ENCODE measurements at regions not wholly inside any gene's neighbourhood (a gene's known extent, or its start where the extent isn't known, plus 50 kb on each side); places are given as distances from the start of the nearest gene placed in this dataset.
"Not testable (repeated sequence)": the region's sequence is repeated elsewhere in the genome, so short reads cannot be mapped to it uniquely, and the experiment has no call there.

DNA sequence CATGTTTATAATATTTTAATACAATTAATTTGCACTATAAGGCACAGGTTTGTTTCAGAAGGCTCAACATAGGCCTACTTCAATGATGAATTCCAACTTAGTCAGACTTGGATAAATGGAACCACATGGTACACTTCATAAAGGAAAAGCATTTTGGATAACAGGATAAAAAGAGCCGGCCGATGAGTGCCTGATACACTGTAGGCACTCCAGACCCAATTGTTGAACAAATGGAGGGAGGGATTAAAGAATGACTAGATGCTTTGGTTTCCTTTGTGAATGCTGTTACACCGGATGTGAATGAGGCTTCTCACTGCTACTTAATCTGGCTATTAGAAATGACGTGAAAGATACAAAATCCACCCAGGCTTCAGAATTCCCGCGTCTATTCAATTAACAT, 104.1 kb upstream of the KCTD1 start:
- no peak for DNase-seq (ENCODE audit: low read depth in 2 of 2)

DNA sequence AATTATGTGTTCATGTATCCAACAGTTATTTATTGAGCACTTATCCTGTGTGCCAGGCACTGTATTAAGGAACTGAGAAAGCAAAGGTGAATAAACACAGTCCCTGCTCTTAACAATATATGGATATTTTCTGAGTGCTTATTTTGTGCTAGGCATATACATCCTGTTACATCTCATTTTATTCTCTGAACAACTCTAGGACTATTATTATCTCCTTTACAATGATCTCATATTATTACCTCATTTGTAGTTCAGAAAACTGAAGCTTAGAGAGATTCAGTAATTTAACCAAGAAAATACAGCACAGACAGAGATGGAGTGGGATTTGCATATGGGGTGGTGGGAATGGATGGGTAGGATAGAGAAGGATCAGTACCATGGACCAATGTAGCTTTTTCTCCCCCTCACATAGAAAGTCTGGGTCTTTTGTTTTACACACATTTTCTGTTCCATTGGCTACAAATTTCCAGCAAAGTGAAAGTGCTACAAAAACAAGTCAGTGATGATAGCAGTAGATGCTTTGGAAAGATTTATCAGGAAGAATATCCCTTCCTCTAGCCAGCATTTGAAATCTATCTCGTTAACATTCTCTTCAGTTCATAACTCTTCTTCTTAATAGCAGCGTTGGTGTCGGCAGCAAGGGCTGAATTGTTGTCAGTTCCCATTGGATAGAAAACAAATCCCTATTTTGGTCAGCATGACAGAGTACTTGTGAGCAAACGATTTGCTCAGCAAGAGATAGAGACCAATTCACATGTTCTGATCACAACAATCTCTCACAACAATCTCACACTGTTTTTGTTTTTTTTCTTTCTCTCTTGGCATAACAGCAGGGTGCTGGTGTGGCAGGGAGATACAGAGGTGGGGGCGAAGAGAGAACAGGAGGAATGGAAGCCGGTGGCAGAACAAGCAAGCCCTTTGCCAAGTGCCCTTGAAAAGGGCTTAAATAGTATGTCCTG, 102.2 kb upstream of the KCTD1 start:
- DNase-seq (ENCODE audit: low read depth in 2 of 2) = no peak

DNA sequence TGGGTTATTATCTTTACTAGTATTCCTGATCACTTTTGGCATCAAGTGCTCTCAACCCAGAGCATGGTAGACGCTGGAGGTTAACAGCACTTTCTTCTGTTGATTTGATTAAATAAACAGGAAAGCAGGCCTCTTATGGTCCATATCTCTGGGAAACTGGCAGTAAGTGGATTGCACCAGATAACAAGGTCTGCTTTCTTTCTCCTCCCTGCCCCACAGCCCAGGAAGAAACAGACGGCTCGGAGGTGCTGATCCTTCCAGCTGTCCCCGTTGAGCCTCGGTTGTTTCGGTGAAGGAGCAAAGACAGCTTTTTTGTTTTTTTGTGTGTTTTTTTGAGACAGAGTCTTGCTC, 100.8 kb upstream of the KCTD1 start:
- no peak for DNase-seq (ENCODE audit: low read depth in 2 of 2)

DNA sequence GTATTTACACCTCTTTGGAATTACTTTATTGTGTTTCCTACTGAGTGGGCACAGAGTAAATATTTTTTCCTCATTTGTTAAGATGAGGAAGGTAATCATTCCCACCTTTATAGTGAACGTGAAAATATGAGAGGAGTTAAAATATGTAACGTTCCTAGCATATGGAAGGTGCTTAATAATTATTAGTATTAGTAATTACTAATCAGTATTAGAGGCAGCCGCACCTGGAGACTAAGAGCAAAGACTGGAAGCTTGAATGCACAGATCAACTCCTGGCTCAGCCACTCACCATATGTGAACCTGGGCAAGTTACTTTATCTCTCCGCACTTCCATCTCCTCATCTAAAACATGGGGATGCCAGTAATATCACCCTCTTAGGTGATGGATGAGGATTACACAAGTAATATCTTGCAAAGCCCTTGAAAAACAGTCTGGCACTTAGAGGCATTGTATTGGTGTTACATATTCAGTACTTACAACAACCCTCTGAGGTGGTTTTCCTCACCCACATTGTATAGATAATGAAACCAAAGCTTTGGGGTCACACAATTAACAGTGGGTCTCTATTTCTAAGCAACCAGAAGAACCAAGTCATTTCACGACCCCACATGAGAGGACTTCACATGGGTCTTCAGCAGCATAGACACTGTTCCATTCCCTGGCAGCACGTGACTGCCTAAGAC, 100.3 kb upstream of the KCTD1 start:
- no peak for DNase-seq (ENCODE audit: low read depth in 2 of 2)

DNA sequence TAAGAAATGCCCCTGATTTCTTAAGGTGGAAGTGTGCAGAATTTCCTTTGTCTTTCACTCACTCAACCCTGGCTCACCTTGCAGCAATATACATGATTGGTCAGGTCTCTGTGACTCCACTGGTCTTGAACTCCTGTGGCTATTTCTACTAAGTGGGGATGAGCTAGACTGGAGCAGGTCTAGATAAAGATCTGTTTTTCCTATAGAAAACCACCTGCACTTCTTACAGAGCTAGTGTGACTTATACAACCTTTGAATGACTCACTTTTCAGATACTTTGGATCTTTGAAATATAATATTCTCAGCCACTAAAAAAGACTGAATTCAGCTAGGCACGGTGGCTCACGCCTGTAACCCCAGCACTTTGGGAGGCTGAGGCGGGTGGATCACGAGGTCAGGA, 98.5 kb upstream of the KCTD1 start:
- DNase-seq (ENCODE audit: low read depth in 2 of 2) = no peak

DNA sequence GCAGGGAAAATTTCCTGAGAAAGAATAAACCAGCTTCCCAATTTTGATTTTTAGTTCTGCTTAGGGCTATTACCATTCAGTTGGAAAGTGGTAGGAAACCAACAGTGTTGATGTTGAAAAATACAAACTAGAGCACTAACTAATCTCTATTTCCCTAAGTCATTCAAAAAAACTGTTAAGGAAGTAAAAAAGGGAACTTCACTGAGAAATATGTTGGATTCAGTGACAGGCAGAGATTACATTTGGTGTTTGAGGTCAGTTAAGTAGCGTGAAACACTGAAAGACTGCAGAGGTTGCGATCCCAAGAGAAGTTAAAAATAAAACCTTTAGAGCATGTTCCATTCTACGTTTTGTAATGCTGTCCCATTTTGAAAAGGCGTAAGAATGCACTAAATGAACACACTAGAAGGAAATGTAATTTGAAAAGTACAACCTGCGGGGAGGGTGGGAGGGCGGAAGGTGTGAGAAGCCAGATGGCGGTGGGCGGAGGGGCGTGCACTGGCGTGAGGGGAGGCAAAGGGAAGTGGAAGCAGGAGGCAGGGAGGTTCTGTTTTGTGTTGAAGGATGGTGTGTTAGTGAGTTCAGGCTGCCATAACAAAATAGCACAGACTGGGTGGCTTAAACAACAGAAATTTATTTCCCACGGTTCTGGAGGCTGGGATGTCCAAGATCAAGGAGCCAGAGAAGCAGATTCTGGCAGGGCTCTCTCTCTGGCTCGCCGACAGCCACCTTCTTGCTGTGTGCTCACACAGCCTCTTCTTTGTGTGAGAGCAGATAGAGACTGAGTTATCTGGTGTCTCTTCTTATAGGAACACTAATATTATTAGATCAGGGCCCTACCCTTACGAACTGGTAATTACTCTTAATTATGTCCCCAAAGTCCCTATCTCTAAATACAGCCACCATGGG, 94.3 kb upstream of the KCTD1 start:
- no peak for DNase-seq (ENCODE audit: low read depth in 2 of 2)

DNA sequence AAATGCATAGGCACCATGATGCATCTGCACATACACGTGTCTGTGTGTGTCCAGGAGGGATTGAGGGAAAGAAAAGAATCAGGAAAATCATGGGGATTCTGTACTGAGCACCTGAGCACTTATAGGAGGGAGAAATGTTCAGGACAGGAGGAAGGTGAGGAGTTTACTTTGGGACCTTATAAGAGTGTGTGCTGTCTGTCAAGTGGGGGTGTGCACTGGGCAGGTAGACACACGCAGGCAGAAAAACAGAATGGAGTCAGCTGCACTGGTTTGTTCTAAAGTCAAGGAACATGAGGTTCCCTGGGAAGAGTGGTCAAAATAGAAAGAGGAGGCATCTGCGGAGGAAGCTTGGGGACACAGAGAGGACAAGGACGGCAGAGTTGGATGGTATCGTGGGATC, 92.2 kb upstream of the KCTD1 start:
- DNase-seq (ENCODE audit: low read depth in 2 of 2) = no peak

- DNase-seq (ENCODE audit: low read depth in 2 of 2) = no peak
These were observed 90.8 kb upstream of the KCTD1 start for GRCh38 chr18:26639149-26639548.

GRCh38 chr18:26637983-26638382, 89.6 kb upstream of the KCTD1 start:
- no peak for DNase-seq (ENCODE audit: low read depth in 2 of 2)

- no peak for DNase-seq (ENCODE audit: low read depth in 2 of 2)
These were observed 89.0 kb upstream of the KCTD1 start for GRCh38 chr18:26637324-26637723.

DNA sequence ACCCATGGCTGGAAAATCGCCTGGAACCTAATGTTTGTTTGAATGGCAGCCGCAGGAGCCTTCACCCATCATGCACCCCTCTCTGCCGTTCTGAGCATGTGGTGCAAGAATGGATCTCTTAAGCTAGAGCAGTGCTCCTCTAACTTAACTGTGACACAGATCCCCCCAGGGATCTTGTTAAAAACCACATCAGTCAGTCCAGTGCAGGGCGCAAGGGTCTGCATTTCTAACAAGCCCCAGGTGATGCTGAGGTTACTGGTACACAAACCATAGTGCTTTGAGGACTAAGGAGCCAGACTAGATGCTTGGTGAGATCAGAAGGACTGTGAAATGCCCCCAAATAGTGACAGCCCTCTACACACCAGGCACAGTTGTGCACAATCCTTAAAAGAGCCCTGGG, 87.1 kb upstream of the KCTD1 start:
- DNase-seq (ENCODE audit: low read depth in 2 of 2) = no peak

- no peak for DNase-seq (ENCODE audit: low read depth in 2 of 2)
These were observed 86.3 kb upstream of the KCTD1 start for GRCh38 chr18:26634631-26635030.

DNA sequence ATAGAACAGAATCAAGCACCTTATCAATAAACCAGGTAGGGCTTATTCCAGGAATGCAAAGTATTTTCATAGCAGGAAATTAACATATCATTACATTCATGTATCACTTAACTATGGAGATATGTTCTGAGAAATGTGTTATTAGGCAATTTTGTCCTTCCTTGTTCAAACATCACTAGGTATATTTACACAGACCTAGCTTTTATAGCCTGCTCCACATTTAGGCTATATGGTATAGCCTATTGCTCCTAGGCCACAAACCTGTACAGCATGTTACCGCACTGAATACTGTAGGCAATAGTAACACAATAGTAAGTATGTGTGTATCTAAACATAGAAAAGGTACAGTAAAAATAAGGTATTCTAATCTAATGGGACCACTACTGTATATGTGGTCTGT, 82.8 kb upstream of the KCTD1 start:
- no peak for DNase-seq (ENCODE audit: low read depth in 2 of 2)

- no peak for DNase-seq (ENCODE audit: low read depth in 2 of 2)
These were observed 82.2 kb upstream of the KCTD1 start for GRCh38 chr18:26630596-26630995.

GRCh38 chr18:26628017-26628416, 79.7 kb upstream of the KCTD1 start:
- DNase-seq (ENCODE audit: low read depth in 2 of 2) = no peak

DNA sequence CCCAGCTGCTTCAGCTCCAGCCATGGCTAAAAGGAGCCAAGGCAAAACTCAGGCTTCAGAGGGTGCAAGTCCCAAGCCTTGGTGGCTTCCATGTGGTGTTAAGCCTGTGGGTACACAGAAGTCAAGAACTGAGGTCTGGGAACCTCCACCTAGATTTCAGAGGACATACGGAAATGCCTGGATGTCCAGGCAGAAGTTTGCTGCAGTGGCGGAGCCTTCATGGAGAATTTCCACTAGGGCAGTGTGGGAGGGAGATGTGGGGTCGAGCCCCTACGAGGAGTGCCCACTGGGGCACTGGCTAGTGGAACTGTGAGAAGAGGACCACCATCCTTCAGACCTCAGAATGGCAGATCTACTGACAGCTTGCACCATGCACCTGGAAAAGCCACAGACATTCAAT, 76.1 kb upstream of the KCTD1 start:
- DNase-seq (ENCODE audit: low read depth in 2 of 2) = no peak

DNA sequence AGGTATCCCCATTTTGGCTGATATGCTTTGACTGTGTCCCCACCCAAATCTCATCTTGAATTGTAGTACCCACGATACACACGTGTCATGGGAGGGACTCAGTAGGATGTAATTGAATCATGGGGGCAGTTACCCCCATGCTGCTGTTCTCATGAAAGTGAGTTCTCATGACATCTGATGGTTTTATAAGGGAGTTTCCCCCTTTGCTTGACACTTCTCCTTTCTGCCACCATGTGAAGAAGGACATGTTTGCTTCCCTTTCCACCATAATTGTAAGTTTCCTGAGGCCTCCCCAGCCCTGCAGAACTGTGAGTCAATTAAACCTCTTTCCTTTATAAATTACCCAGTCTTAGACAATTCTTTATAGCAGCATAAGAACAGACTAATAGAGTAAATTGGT, 75.0 kb upstream of the KCTD1 start:
- not testable (repeated sequence) for DNase-seq (ENCODE audit: low read depth in 2 of 2)

GRCh38 chr18:26621161-26622026, 73.0 kb upstream of the KCTD1 start:
- no peak for DNase-seq (ENCODE audit: low read depth in 2 of 2)

DNA sequence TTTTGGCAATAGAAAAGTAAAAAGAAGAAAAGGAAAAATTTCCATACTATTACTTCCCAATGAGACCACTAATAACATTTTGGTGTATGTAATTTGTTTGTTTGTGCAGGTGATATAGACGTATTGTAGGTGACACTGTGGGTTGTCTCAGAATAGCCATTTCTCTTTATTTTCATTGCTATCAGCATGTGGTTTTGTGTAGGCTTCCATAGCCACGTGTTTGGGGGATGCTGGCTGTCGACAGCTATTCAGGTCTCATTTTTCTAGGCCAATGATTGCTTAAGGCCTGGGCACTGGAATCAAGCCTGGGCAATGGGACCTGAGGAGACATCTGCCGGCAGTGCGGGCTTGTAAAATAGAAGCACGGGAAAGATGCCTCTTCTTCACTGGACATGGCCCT, 71.0 kb upstream of the KCTD1 start:
- no peak for DNase-seq (ENCODE audit: low read depth in 2 of 2)

DNA sequence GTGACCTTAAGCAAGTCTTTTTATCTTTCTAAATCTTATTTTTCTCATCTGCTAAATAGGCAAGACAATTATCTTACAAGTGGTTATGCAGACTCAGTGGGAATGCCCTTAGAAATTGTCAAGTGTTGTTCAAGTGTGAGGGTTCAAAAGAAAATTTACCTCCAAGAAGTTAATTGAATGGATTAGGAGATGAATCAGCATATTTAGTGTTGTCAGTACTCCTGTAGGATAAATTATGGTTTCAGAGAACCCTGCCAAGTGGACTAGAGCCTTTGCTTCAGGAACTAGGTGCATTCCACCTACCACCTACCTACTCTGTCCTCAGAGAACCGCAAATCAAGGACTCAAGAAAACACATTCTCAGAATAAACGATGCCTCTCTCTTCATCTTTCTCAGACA, 69.8 kb upstream of the KCTD1 start:
- DNase-seq (ENCODE audit: low read depth in 2 of 2) = no peak

DNA sequence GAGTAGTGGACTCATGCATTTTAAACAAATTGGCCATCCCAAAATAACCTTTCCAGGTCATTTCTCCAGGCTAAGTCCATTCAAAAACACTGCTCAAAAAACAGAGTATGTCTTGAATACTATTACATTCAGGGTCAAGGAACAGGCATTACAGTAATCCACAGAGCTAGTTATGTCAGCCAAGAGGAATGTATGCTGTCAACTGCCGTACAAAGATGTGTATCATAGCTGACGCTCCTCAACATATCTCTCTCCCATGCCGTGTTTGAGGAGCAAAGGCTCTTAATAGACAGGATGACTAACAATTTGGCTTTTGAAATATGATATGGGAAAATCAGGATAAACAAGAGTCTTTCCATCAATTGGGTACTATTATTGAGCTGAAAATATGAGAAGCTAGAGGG, 68.8 kb upstream of the KCTD1 start:
- peak; percentile 62 to 64 for DNase-seq (ENCODE audit: low read depth in 2 of 2)
